ENCODE measurements at regions not wholly inside any gene's neighbourhood (a gene's known extent, or its start where the extent isn't known, plus 50 kb on each side); places are given as distances from the start of the nearest gene placed in this dataset.

GRCh38 chr15:46110755-46111154, 475.9 kb downstream of the SQOR start:
- H3K4me3 ChIP-seq = no peak overlapping the region

DNA sequence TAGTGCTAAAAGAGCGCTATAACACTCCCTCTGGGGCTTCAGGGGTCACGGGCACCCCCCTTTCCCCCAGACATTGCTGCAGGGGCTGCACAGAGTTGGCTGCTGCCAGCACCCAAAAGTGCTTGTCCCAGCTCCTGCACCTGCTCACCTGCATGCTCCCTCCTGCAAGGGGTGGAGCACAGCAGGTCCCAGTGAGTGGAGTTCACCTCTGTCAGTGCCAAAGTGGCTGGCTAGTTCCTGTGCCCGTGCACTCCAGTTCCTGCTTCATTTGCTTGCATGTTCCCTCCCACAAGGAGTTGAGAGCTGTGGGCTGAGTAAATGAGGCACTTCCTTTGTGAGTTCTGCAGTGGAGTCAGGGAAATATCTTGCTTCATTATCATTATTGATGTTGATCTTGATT, 476.9 kb downstream of the SQOR start:
- H3K36me3 ChIP-seq = no peaks in the 10 kb centered on the region
- TF ChIP-seq, protein P1, sequence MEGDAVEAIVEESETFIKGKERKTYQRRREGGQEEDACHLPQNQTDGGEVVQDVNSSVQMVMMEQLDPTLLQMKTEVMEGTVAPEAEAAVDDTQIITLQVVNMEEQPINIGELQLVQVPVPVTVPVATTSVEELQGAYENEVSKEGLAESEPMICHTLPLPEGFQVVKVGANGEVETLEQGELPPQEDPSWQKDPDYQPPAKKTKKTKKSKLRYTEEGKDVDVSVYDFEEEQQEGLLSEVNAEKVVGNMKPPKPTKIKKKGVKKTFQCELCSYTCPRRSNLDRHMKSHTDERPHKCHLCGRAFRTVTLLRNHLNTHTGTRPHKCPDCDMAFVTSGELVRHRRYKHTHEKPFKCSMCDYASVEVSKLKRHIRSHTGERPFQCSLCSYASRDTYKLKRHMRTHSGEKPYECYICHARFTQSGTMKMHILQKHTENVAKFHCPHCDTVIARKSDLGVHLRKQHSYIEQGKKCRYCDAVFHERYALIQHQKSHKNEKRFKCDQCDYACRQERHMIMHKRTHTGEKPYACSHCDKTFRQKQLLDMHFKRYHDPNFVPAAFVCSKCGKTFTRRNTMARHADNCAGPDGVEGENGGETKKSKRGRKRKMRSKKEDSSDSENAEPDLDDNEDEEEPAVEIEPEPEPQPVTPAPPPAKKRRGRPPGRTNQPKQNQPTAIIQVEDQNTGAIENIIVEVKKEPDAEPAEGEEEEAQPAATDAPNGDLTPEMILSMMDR (IDR thresholded peaks at IDR 0.05) = no peak
- no peak for TF ChIP-seq POLR2A (IDR thresholded peaks at IDR 0.05)
- no peak overlapping the region for H3K27ac ChIP-seq
- H3K9me3 ChIP-seq = no peaks in the 10 kb centered on the region
- DNase-seq = no peak
- intact Hi-C loops (cut with DNase I; ENCODE audit: low total_unique reads) = no loop called here
- H3K4me3 ChIP-seq = no peak overlapping the region
- H3K27me3 ChIP-seq = no peaks in the 10 kb centered on the region
- no peaks in the 10 kb centered on the region for H3K4me1 ChIP-seq

More at GRCh38 chr15:46110755-46111154, 475.9 kb downstream of the SQOR start:
- H3K27ac ChIP-seq = no peak overlapping the region
- TF ChIP-seq, protein P1 (IDR thresholded peaks at IDR 0.05) = no peak
- TF ChIP-seq POLR2A (IDR thresholded peaks at IDR 0.05) = no peak
- H3K9me3 ChIP-seq = no peaks in the 10 kb centered on the region
- H3K27me3 ChIP-seq = no peaks in the 10 kb centered on the region
- DNase-seq = no peak
- H3K4me1 ChIP-seq = no peaks in the 10 kb centered on the region
- intact Hi-C loops (cut with DNase I; ENCODE audit: low total_unique reads) = no loop called here
- no peaks in the 10 kb centered on the region for H3K36me3 ChIP-seq

- Histone ChIP-seq H3K4me3 (no peak overlapping the region), H3K36me3 (no peaks in the 10 kb centered on the region), H3K9me3 (no peaks in the 10 kb centered on the region), H3K27ac (no peak overlapping the region), H3K4me1 (no peaks in the 10 kb centered on the region), H3K27me3 (no peaks in the 10 kb centered on the region)
- intact Hi-C loops (cut with DNase I; ENCODE audit: low total_unique reads) = no loop called here
- DNase-seq = no peak
- no peak for TF ChIP-seq POLR2A (IDR thresholded peaks at IDR 0.05)
- TF ChIP-seq, protein P1 (IDR thresholded peaks at IDR 0.05) = no peak
Observed at GRCh38 chr15:46117071-46117470, 482.2 kb downstream of the SQOR start.

- no peak overlapping the region for H3K4me3 ChIP-seq
- H3K27me3 ChIP-seq = no peaks in the 10 kb centered on the region
- no peak overlapping the region for H3K27ac ChIP-seq
- no peak for DNase-seq
- no peaks in the 10 kb centered on the region for H3K36me3 ChIP-seq
- TF ChIP-seq, protein P1 (IDR thresholded peaks at IDR 0.05) = no peak
- no peak for TF ChIP-seq POLR2A (IDR thresholded peaks at IDR 0.05)
- peaks cover 0 to 17% of the 10 kb centered on the region in 2 donors for H3K9me3 ChIP-seq
- intact Hi-C loops (cut with DNase I; ENCODE audit: low total_unique reads) = no loop called here
- no peaks in the 10 kb centered on the region for H3K4me1 ChIP-seq
Observed at GRCh38 chr15:46120713-46121112, 485.9 kb downstream of the SQOR start.

DNA sequence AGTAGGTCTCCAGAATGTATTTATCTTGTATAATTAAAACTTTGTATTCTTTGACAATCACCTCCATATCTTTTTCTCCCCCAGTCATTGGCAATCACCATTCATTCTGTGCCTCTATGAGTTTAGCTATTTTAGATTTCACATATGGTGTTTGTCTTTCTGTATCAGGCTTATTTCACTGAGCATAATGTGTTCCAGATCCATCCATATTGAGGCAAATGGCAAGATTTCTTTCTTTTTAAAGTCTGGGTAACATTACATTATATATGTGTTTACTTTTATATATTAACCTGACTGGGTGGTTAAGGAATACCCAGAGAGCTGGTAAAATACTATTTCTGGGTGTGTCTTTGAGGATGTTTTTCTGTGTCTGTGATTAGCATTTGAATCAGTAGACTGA, 486.6 kb downstream of the SQOR start:
- Histone ChIP-seq H3K9me3 (peaks cover 0 to 17% of the 10 kb centered on the region in 2 donors), H3K4me3 (no peak overlapping the region), H3K36me3 (no peaks in the 10 kb centered on the region), H3K27me3 (no peaks in the 10 kb centered on the region), H3K27ac (no peak overlapping the region), H3K4me1 (no peaks in the 10 kb centered on the region)
- DNase-seq = no peak
- intact Hi-C loops (cut with DNase I; ENCODE audit: low total_unique reads) = no loop called here
- TF ChIP-seq, protein P1 (IDR thresholded peaks at IDR 0.05) = no peak
- TF ChIP-seq POLR2A (IDR thresholded peaks at IDR 0.05) = no peak

All from uterus (tissue), 3 donors.